Cardiac muscle cell (in vitro differentiated cells and primary cell): ENCODE measurements at regions not wholly inside any gene's neighbourhood (a gene's known extent, or its start where the extent isn't known, plus 50 kb on each side); places are given as distances from the start of the nearest gene placed in this dataset.

Experiments
- DNase-seq, 2 donors: peaks; one replicate each; pipeline versions ENCODE4 v3.0.0 to v3.0.0-alpha.2; 2010 to 2017; ENCODE audit warnings: low read depth in 1 of 2, low spot score in 1 of 2
- H3K27ac ChIP-seq: fragments of 200-600 bp; sonication (generic); 2 replicates; pipeline ENCODE4 v1.5.1; 2016
- H3K27me3 ChIP-seq: fragments of 200-600 bp; sonication (generic); 2 replicates; pipeline ENCODE4 v1.6.0; 2016; ENCODE audit warnings: control low read depth
- H3K36me3 ChIP-seq: fragments of 200-600 bp; sonication (generic); 2 replicates; pipeline ENCODE4 v1.5.1; 2016; ENCODE audit warnings: control low read depth
- H3K4me1 ChIP-seq: fragments of 200-600 bp; sonication (generic); 2 replicates; pipeline ENCODE4 v1.8.1; 2017; ENCODE audit warnings: low read depth, mild to moderate bottlenecking, mixed run types
- H3K4me3 ChIP-seq: fragments of 200-600 bp; sonication (generic); 2 replicates; pipeline ENCODE4 v1.5.1; 2016; ENCODE audit warnings: mild to moderate bottlenecking
- H3K9me3 ChIP-seq: fragments of 200-600 bp; sonication (generic); 2 replicates; pipeline ENCODE4 v1.5.1; 2017; ENCODE audit warnings: low read depth, mild to moderate bottlenecking, control low read depth
- TF ChIP-seq, protein P1 (sequence below): IDR thresholded peaks from 2 replicates; pipeline ENCODE4 v1.5.1; 2012; ENCODE audit warnings: low read depth, mild to moderate bottlenecking, low read length

DNA sequence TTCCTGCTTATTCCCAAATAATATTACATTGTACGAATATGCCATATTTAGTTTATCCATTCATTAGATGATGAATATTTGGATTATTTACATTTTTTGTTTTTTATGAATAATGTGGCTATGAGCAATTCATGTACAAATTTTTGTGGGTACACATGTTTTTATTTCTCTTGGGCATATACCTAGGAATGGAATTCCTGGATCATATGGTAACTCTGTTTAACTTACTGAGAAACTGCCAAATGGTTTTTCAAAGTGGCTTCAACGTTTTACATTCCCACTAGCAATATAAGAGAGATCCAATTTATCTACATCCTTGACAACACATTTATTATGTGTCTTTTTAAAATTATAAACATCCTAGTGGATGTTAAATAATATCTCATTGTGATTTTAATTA lies 362.0 kb upstream of the TMCO5A start:
- Histone ChIP-seq H3K4me3 (no peak overlapping the region), H3K36me3 (no peaks in the 10 kb centered on the region), H3K4me1 (no peaks in the 10 kb centered on the region), H3K27me3 (no peaks in the 10 kb centered on the region), H3K27ac (no peak overlapping the region), H3K9me3 (no peaks in the 10 kb centered on the region)
- TF ChIP-seq, protein P1, sequence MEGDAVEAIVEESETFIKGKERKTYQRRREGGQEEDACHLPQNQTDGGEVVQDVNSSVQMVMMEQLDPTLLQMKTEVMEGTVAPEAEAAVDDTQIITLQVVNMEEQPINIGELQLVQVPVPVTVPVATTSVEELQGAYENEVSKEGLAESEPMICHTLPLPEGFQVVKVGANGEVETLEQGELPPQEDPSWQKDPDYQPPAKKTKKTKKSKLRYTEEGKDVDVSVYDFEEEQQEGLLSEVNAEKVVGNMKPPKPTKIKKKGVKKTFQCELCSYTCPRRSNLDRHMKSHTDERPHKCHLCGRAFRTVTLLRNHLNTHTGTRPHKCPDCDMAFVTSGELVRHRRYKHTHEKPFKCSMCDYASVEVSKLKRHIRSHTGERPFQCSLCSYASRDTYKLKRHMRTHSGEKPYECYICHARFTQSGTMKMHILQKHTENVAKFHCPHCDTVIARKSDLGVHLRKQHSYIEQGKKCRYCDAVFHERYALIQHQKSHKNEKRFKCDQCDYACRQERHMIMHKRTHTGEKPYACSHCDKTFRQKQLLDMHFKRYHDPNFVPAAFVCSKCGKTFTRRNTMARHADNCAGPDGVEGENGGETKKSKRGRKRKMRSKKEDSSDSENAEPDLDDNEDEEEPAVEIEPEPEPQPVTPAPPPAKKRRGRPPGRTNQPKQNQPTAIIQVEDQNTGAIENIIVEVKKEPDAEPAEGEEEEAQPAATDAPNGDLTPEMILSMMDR = no peak
- no peak for DNase-seq

GRCh38 chr15:37574985-37575384 lies 359.5 kb upstream of the TMCO5A start:
- no peak for DNase-seq
- no peak overlapping the region for H3K4me3 ChIP-seq
- no peak overlapping the region for H3K27ac ChIP-seq
- no peaks in the 10 kb centered on the region for H3K27me3 ChIP-seq
- H3K4me1 ChIP-seq = no peaks in the 10 kb centered on the region
- TF ChIP-seq, protein P1 = no peak
- no peaks in the 10 kb centered on the region for H3K36me3 ChIP-seq
- H3K9me3 ChIP-seq = no peaks in the 10 kb centered on the region

DNA sequence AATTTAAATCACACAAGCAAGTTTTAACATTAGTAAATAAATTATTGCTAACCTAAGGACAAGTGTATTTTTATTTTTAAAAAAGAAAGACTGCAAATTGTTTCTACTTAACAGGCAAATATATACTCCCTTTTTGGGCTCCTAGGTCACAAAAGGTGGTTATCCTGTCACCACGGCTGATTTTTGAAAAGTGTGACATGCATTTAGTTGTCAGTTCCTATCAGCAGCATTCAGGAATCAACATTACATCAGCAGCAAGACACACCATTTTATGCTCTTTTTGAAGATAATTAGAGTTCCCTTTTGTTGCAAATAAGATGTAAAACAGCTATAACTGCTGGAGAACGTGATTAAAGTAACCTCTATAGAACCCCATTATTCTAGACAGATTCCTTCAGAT lies 357.5 kb upstream of the TMCO5A start:
- H3K27me3 ChIP-seq = no peaks in the 10 kb centered on the region
- no peaks in the 10 kb centered on the region for H3K36me3 ChIP-seq
- no peaks in the 10 kb centered on the region for H3K9me3 ChIP-seq
- no peak overlapping the region for H3K4me3 ChIP-seq
- H3K27ac ChIP-seq = no peak overlapping the region
- no peaks in the 10 kb centered on the region for H3K4me1 ChIP-seq
- TF ChIP-seq, protein P1 = no peak
- no peak for DNase-seq

DNA sequence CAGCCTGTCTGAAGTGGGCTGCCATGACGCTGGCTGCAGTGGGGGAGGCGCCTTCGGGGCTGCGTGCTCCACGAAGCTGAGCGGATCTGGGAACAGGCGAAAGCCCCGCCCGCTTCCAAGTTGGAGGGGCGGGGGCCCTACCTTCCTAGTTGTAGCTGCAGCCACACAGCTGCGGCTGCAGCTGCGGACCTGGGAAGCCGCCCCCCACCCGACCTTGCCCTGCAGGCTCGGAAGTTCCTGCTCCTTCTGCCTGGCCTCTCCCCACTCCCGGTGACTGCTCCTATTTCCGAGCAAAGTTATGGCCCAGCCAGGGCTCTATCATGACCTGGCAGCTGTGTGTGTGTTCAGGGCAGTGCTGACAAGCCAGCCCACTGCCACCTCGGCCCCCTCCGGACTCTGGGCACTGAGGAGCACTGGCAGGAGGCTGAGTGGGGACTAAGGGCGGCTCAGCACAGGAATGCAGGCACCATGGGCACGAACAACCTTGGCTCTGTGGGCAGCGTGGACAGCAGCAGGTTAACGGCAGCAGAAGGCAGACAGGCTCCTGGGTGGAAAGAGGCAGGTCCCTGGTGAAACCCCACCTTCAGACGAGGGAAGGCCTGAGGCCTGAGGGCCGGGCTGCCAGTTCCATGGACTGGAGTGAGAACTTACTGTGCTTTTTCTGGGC lies 352.4 kb upstream of the TMCO5A start:
- no peak overlapping the region for H3K4me3 ChIP-seq
- H3K27ac ChIP-seq = no peak overlapping the region
- H3K9me3 ChIP-seq = no peaks in the 10 kb centered on the region
- TF ChIP-seq, protein P1 = no peak
- no peaks in the 10 kb centered on the region for H3K27me3 ChIP-seq
- no peaks in the 10 kb centered on the region for H3K36me3 ChIP-seq
- H3K4me1 ChIP-seq = no peaks in the 10 kb centered on the region
- DNase-seq = no peak

DNA sequence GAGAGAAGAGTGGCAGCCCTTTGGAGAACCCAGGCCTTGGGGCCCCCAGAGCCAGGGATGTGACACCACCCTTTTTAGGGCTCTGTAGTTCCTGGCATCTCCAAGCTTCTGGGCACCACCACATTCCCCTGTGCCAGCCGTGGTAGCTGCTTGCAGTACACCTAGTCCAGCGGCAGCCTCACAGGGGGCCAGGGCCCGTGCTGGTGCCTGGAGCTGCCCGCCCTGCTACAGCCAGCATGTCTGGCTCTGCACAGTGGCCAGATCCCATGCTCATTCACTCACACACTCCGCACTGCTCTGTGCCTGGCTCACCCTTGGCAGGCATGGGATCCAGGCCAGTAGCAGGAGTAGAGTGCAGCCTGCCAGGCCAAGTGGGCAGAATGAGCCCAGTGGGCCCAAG lies 351.6 kb upstream of the TMCO5A start:
- H3K4me1 ChIP-seq = no peaks in the 10 kb centered on the region
- DNase-seq = no peak
- no peak overlapping the region for H3K4me3 ChIP-seq
- TF ChIP-seq, protein P1 = no peak
- no peaks in the 10 kb centered on the region for H3K9me3 ChIP-seq
- no peak overlapping the region for H3K27ac ChIP-seq
- H3K36me3 ChIP-seq = no peaks in the 10 kb centered on the region
- no peaks in the 10 kb centered on the region for H3K27me3 ChIP-seq
